Anterior cingulate cortex (tissue), 58 donors: ENCODE measurements at regions not wholly inside any gene's neighbourhood (a gene's known extent, or its start where the extent isn't known, plus 50 kb on each side); places are given as distances from the start of the nearest gene placed in this dataset.

ENCODE experiments used
- DNase-seq, 58 donors: peaks; one replicate each; lab custom pipeline; 2025; lab: John Stamatoyannopoulos, UW

- DNase-seq, result no peak
These were observed 65.7 kb upstream of the FRMD4B start for GRCh38 chr3:69451594-69451993.

DNA sequence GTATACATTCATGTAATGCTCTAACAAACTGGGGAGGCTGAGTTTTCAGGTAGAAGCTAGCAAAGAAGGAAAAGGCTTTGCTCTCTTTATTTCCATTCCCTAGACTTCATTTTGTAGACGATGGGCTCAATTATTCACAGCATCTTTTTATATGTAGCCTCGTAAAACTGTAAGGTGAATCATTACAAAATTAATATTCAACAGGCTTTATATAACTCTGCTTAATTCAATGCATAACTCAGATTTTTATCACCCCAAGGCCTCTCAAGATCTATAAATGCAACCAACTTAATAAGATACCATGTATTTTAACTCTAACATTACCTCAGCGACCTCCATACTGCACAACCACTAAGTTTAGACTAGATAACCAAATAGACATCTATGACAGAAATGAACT is 63.0 kb upstream of the FRMD4B start:
- no peak for DNase-seq

DNA sequence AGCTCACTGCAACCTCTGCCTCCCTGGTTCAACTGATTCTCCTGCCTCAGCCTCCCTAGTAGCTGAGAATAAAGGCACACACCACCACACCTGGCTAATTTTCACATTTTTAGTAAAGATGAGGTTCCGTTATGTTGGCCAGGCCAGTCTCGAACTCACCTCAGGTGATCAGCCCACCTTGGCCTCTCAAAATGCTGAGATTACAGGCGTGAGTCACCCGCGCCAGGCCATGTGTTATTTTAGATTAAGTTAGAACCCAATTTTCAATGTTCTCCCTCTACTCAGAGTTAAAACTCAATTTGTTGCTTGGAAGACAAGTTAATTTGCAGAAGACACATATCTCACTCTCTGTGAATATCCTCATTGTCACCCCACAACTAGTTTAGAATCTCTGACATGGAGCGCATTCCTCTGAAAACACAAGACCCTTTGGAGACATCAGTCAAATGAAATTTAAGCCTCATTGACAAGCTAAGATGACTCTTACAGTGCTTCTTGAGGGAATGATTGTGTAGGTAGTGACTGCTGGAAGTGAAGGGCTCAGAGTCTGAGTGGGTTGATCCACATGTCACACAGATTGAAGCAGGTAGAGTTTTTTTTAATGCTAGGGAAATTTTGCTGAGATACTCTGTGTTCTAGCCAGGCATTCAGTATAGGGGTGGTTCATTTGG is 60.6 kb upstream of the FRMD4B start:
- DNase-seq, result no peak

DNA sequence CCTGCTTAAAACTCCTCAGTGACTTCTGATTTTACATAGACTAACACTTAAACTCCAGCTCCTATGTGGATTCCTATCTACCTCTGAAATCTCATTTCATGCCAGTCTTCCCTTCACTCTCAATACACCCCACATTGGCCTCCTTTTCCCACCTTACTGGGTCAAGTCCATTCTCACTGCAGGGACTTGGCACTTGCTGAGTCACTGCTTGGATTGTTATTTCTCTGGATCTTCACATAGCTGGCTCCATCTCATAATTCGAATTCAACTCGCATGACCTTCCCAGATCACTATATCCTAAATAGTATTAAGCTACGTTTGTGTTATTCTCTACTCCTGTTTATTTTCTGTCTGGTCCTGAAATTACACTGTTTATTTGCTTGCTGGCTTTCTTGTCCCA is 59.6 kb upstream of the FRMD4B start:
- DNase-seq, result no peak

GRCh38 chr3:69445024-69445423 is 59.1 kb upstream of the FRMD4B start:
- DNase-seq, result peak in 4 of 58 donors; percentile 10 to 40 (median 30)

DNA sequence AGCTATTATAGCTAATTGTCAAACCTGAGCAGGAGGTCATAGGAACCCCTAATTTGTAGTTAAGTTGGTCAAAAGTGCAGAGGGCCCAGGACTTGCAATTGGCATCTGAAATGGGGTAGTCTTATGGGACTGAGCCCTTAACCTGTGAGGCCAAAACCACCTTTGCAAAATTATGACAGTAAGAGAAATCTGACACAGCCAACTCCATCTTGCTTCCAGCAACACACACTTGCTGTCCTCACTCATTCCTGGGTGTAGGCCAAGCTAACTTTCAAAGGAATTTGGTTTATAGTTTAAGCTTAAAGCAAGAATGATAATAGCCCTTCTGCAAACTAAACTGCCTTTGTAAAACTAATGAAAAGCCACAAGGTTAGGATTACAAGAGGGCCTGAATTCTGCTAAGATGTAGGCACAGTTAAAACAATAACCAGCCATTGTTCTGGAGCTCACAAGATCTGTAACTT is 57.6 kb upstream of the FRMD4B start:
- DNase-seq, result no peak

DNA sequence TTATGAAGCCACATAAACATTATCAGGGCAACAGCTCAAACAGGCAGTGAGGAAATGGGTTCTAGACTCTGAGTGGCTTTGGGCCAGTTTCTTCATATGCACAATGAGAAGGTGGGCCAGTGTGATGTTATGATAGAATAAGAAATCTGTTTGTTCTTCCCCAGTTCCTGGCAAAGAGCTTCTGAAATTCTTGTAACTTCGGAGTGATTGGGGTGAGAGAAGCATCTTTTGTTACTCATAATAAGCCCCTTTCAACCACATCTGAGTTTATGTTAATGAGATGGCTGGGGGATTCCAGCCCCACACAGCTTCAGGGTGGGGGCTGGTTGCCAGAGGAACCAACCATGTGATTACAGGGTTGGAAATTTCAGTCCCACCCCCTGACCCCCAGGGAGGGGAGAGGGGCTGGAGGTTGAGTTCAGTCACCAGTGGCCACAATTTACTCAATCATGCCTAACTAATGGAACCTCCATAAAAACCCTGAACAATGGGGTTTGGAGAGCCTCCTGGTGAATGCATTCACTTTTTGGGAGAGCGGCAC is 57.0 kb upstream of the FRMD4B start:
- no peak for DNase-seq

DNA sequence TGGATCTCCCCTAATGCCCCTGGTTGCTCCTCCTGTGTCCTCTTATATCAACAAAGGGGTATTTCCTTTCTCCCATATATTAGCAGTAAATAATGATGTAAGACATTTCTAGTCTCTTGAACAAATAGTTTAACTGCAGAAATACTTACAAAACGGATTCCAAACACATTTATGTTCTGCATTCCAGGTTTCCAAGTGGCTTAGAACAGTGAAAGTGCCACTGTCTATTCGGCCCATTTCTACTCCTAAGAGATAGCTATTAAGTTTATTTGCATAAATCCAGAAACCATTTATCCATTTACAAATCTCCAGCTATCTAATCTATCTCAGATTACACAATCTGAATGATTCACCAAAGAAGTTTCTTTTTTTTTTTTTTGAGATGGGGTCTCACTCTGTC is 55.8 kb upstream of the FRMD4B start:
- DNase-seq, result no peak

DNA sequence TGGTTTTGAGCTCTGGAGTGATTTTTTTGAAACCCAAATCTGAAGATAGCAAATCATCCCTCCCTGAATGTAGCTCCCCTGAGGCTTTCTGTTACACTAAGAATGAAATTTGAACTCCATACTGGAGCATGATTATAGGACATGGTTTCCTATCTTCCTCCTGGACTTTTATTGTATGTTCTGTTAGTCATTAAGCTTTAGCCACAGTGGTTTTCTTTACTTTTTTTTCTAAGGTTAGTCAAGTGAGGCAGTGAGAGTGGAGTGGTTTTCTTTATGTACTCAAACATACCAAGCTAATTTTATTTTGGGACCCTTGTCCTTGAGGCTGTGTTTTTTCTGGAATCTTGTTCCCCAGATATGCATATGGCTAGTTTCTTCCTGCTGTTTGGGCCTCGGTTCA is 55.2 kb upstream of the FRMD4B start:
- no peak for DNase-seq

DNA sequence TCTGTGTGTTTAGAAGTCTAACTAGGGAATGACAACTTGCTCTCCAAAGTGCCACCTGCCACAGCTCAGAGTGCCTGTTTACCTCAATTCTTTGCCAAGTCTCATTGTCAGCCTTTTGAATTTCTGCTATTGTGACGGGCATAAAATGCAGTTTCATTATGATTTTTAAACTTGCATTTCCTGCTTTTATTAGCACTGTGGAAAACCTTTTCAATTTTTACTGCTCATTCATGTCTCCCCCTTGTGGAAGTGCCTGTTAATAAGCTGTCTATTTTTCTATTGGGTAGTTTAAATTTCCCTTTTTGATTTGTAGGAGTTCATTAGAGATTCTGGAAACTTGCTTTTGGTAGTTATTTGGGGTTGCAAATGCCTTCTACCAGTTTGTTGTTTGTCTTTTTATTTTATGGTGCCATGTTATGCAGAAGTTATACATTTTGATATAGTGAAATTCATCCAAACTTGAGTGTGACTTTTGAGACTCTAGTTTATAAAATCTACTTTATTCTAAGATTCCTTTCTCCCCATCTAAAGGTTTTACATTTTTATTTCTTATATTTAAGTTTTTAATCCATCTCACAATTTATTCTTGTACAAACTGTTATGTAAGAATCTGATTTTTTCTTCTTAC is 53.9 kb upstream of the FRMD4B start:
- DNase-seq, result peak in 1 of 58 donors; percentile 52

DNA sequence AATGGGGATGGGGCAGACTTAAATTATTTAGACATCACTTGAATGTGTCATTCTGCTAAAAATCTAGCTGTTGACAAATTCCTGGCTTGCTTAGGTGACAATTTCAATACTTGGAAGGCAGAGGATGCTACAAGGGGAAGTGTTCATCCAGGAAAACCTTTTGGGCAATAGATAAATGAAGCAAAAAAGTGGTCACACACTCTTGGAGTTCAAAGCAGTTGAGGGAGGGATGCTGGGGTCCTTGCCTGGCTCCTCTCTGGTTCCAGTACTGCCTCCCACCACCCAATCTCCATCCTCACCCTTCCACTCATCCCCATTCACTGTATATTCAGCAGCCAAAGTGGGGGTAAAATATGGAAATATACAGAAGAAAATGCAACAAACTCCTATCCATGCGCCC is 52.6 kb upstream of the FRMD4B start:
- no peak for DNase-seq

GRCh38 chr3:69435274-69436265 is 49.7 kb upstream of the FRMD4B start:
- DNase-seq, result no peak
